ENCODE measurements at regions not wholly inside any gene's neighbourhood (a gene's known extent, or its start where the extent isn't known, plus 50 kb on each side); places are given as distances from the start of the nearest gene placed in this dataset.

GRCh38 chr10:33982995-33983394, 648.5 kb upstream of the NRP1 start:
- no peak for TF ChIP-seq SPI1 (IDR thresholded peaks at IDR 0.05; ENCODE audit: borderline replicate concordance, low read depth)
- no peak for TF ChIP-seq CTCF (IDR thresholded peaks at IDR 0.05; ENCODE audit: insufficient read depth, low read length)
- TF ChIP-seq GABPA (IDR thresholded peaks at IDR 0.05; ENCODE audit: low read depth), result no peak
- TF ChIP-seq REST (IDR thresholded peaks at IDR 0.05; ENCODE audit: insufficient replicate concordance, low read depth), result no peak
- TF ChIP-seq POLR2AphosphoS5 (IDR thresholded peaks at IDR 0.05; ENCODE audit: low read depth), result no peak
- Histone ChIP-seq H3K27me3 (ENCODE audit: insufficient read depth, poor library complexity, severe bottlenecking) (no peaks in the 10 kb centered on the region), H3K27ac (replicated peaks) (no peak overlapping the region), H3K4me3 (replicated peaks; ENCODE audit: insufficient read depth, low read length) (no peak overlapping the region)
- DNase-seq (ENCODE audit: low read depth in 1 of 2, low spot score in 1 of 2), result no peak

- no peak overlapping the region for H3K4me3 ChIP-seq (replicated peaks; ENCODE audit: insufficient read depth, low read length)
- no peak overlapping the region for H3K27ac ChIP-seq (replicated peaks)
- TF ChIP-seq CTCF (IDR thresholded peaks at IDR 0.05; ENCODE audit: insufficient read depth, low read length) (no peak), GABPA (IDR thresholded peaks at IDR 0.05; ENCODE audit: low read depth) (no peak), REST (IDR thresholded peaks at IDR 0.05; ENCODE audit: insufficient replicate concordance, low read depth) (no peak), POLR2AphosphoS5 (IDR thresholded peaks at IDR 0.05; ENCODE audit: low read depth) (no peak), SPI1 (IDR thresholded peaks at IDR 0.05; ENCODE audit: borderline replicate concordance, low read depth) (no peak)
- H3K27me3 ChIP-seq (ENCODE audit: insufficient read depth, poor library complexity, severe bottlenecking), result no peaks in the 10 kb centered on the region
- DNase-seq (ENCODE audit: low read depth in 1 of 2, low spot score in 1 of 2), result no peak
These were observed 646.8 kb upstream of the NRP1 start for GRCh38 chr10:33981301-33981700.

- DNase-seq (ENCODE audit: low read depth in 1 of 2, low spot score in 1 of 2), result no peak
- H3K27me3 ChIP-seq (ENCODE audit: insufficient read depth, poor library complexity, severe bottlenecking), result no peaks in the 10 kb centered on the region
- no peak overlapping the region for H3K27ac ChIP-seq (replicated peaks)
- TF ChIP-seq REST (IDR thresholded peaks at IDR 0.05; ENCODE audit: insufficient replicate concordance, low read depth), result no peak
- TF ChIP-seq CTCF (IDR thresholded peaks at IDR 0.05; ENCODE audit: insufficient read depth, low read length), result no peak
- TF ChIP-seq GABPA (IDR thresholded peaks at IDR 0.05; ENCODE audit: low read depth), result no peak
- no peak for TF ChIP-seq SPI1 (IDR thresholded peaks at IDR 0.05; ENCODE audit: borderline replicate concordance, low read depth)
- no peak for TF ChIP-seq POLR2AphosphoS5 (IDR thresholded peaks at IDR 0.05; ENCODE audit: low read depth)
- H3K4me3 ChIP-seq (replicated peaks; ENCODE audit: insufficient read depth, low read length), result no peak overlapping the region
These were observed 644.7 kb upstream of the NRP1 start for GRCh38 chr10:33979195-33979594.

All from HL-60 (cell line).